Upper lobe of left lung (tissue), 6 donors: ENCODE measurements at regions not wholly inside any gene's neighbourhood (a gene's known extent, or its start where the extent isn't known, plus 50 kb on each side); places are given as distances from the start of the nearest gene placed in this dataset.
A peak's percentile ranks its signal among the peaks of the same experiment; 100 is the strongest.
"Not testable (repeated sequence)": the region's sequence is repeated elsewhere in the genome, so short reads cannot be mapped to it uniquely, and the experiment has no call there.

Experiments
- ATAC-seq, 2 donors: fragments of 200-7000 bp; cut with Tn5 transposase; one replicate each; pipeline ENCODE4 v1.9.1; 2022; ENCODE audit warnings: mild to moderate bottlenecking in 2 of 2, moderate library complexity in 2 of 2; ENCODE audit not compliant: low FRiP score in 2 of 2
- DNase-seq, 2 donors: peaks; one replicate each; pipeline ENCODE4 v3.0.0-alpha.2; 2019 to 2020
- H3K27ac ChIP-seq, 4 donors: fragments of 200-600 bp; sonication (generic); one replicate each; pipeline ENCODE4 v1.5.1; 2016 to 2019
- H3K27me3 ChIP-seq, 4 donors: fragments of 200-600 bp; sonication (generic); one replicate each; pipeline ENCODE4 v1.5.1; 2017 to 2019
- H3K36me3 ChIP-seq, 4 donors: fragments of 200-600 bp; sonication (generic); one replicate each; pipeline ENCODE4 v1.5.1; 2016 to 2019
- H3K4me1 ChIP-seq, 4 donors: fragments of 200-600 bp; sonication (generic); one replicate each; pipeline ENCODE4 v1.5.1; 2018 to 2019
- H3K4me3 ChIP-seq, 4 donors: fragments of 200-600 bp; sonication (generic); one replicate each; pipeline ENCODE4 v1.5.1; 2017 to 2019; ENCODE audit warnings: mild to moderate bottlenecking in 2 of 4, moderate library complexity in 1 of 4
- H3K9me3 ChIP-seq, 4 donors: fragments of 200-600 bp; sonication (generic); one replicate each; pipeline ENCODE4 v1.5.1; 2018 to 2019
- CTCF ChIP-seq, 6 experiments: fragments of 450-650 bp in 4 of 6; fragments of 200-600 bp in 2 of 6; sonication (generic) in 2 of 6; IDR thresholded peaks; one replicate each; pipeline ENCODE4 v1.5.1; 2016 to 2019; ENCODE audit warnings: antibody characterized with exemption in 6 of 6
- EP300 ChIP-seq, 4 donors: sonication (generic); formaldehyde crosslinking; IDR thresholded peaks; one replicate each; pipeline ENCODE4 v1.5.1; 2017; ENCODE audit warnings: antibody characterized with exemption in 4 of 4, control low read depth in 2 of 4
- POLR2A ChIP-seq, 4 donors: fragments of 450-650 bp; IDR thresholded peaks; one replicate each; pipeline ENCODE4 v1.5.1; 2016 to 2017; ENCODE audit warnings: antibody characterized with exemption in 4 of 4, mild to moderate bottlenecking in 2 of 4
- POLR2AphosphoS5 ChIP-seq, 2 donors: sonication (generic); formaldehyde crosslinking; IDR thresholded peaks; one replicate each; pipeline ENCODE4 v1.5.1; 2017; ENCODE audit warnings: antibody characterized with exemption in 2 of 2
- WGBS, 2 donors: methylation state at CpG; one replicate each; pipeline ENCODE4 v1.1.5; 2017 to 2018; 5-methylcytosine and 5-hydroxymethylcytosine counted together
- donor health status: DM: no; HTN: no; CAD: no; lungs with moderate emphysema.
- donor health status: DM: no; HTN: yes; CAD: no; lungs with severe emphysema.

- not testable (repeated sequence) for DNase-seq, H3K27ac ChIP-seq, H3K4me3 ChIP-seq, H3K27me3 ChIP-seq, H3K9me3 ChIP-seq, H3K36me3 ChIP-seq, ATAC-seq, H3K4me1 ChIP-seq
- WGBS, 2 donors: 49 to 54% methylated on average over 4 of the region's 4 CpGs
Measured at GRCh38 chr2:90123409-90123808, 1431.9 kb downstream of the RPIA start.

GRCh38 chr2:90139046-90139445 is 1447.6 kb downstream of the RPIA start:
- not testable (repeated sequence) for DNase-seq, H3K4me3 ChIP-seq, H3K4me1 ChIP-seq, ATAC-seq, H3K27ac ChIP-seq, H3K27me3 ChIP-seq, H3K9me3 ChIP-seq, H3K36me3 ChIP-seq
- 100% methylated on average over 1 of the region's 1 CpG for WGBS, 2 donors

- DNase-seq, H3K4me3 ChIP-seq, H3K36me3 ChIP-seq, H3K9me3 ChIP-seq, ATAC-seq, H3K27me3 ChIP-seq, H3K4me1 ChIP-seq, H3K27ac ChIP-seq: not testable (repeated sequence)
- WGBS, 2 donors: 56 to 63% methylated on average over 4 to 5 of the region's 5 CpGs
Measured at GRCh38 chr2:90141558-90141957, 1450.1 kb downstream of the RPIA start.

- H3K36me3 ChIP-seq, H3K9me3 ChIP-seq, H3K4me3 ChIP-seq, ATAC-seq, DNase-seq, H3K4me1 ChIP-seq, H3K27ac ChIP-seq, H3K27me3 ChIP-seq: not testable (repeated sequence)
Measured at GRCh38 chr2:90151805-90152204, 1460.3 kb downstream of the RPIA start.

- WGBS, 2 donors: 74 to 100% methylated on average over 1 of the region's 1 CpG
- H3K4me1 ChIP-seq: not testable (repeated sequence)
Measured at GRCh38 chr2:90170978-90171377, 1479.5 kb downstream of the RPIA start.

GRCh38 chr2:90173081-90173480 is 1481.6 kb downstream of the RPIA start:
- not testable (repeated sequence) for ATAC-seq, H3K27ac ChIP-seq, H3K9me3 ChIP-seq, H3K27me3 ChIP-seq, H3K4me3 ChIP-seq, DNase-seq, H3K36me3 ChIP-seq, H3K4me1 ChIP-seq
- 72 to 100% methylated on average over 1 to 2 of the region's 2 CpGs for WGBS, 2 donors

More at GRCh38 chr2:90170978-90171377, 1479.5 kb downstream of the RPIA start:
- H3K36me3 ChIP-seq, ATAC-seq, H3K27me3 ChIP-seq, H3K4me3 ChIP-seq, H3K9me3 ChIP-seq, H3K27ac ChIP-seq, DNase-seq: not testable (repeated sequence)

- not testable (repeated sequence) for ATAC-seq, H3K27ac ChIP-seq, H3K27me3 ChIP-seq, H3K4me3 ChIP-seq, DNase-seq, H3K36me3 ChIP-seq, H3K9me3 ChIP-seq, H3K4me1 ChIP-seq
- WGBS, 2 donors: 57 to 68% methylated on average over 3 of the region's 3 CpGs
Measured at GRCh38 chr2:90179591-90179990, 1488.1 kb downstream of the RPIA start.

- no peak for DNase-seq
- Histone ChIP-seq H3K27ac (no peak overlapping the region), H3K4me3 (no peak overlapping the region), H3K4me1 (no peaks in the 10 kb centered on the region), H3K36me3 (no peaks in the 10 kb centered on the region), H3K9me3 (no peaks in the 10 kb centered on the region), H3K27me3 (no peaks in the 10 kb centered on the region)
- WGBS, 2 donors: 10 to 41% methylated on average over 1 of the region's 1 CpG
- no peak for ATAC-seq
- TF ChIP-seq POLR2A (IDR thresholded peaks at IDR 0.05): no peak
- TF ChIP-seq CTCF (IDR thresholded peaks at IDR 0.05): peak in 1 of 6 experiments; percentile 7
Measured at GRCh38 chr2:90207454-90208058, 1516.1 kb downstream of the RPIA start.

- Histone ChIP-seq H3K27me3 (no peaks in the 10 kb centered on the region), H3K4me3 (no peak overlapping the region), H3K27ac (no peak overlapping the region), H3K4me1 (no peaks in the 10 kb centered on the region), H3K36me3 (no peaks in the 10 kb centered on the region), H3K9me3 (no peaks in the 10 kb centered on the region)
- DNase-seq: no peak
- no peak for ATAC-seq
- no peak for TF ChIP-seq EP300 (IDR thresholded peaks at IDR 0.05)
- TF ChIP-seq POLR2AphosphoS5 (IDR thresholded peaks at IDR 0.05): no peak
- TF ChIP-seq CTCF (IDR thresholded peaks at IDR 0.05): no peak
- no peak for TF ChIP-seq POLR2A (IDR thresholded peaks at IDR 0.05)
- WGBS, 2 donors: 76 to 84% methylated on average over 5 of the region's 5 CpGs
Measured at GRCh38 chr2:90209009-90209408, 1517.5 kb downstream of the RPIA start.
